Ovary (tissue), 3 donors: ENCODE measurements at regions not wholly inside any gene's neighbourhood (a gene's known extent, or its start where the extent isn't known, plus 50 kb on each side); places are given as distances from the start of the nearest gene placed in this dataset.

Experiments used
- POLR2A ChIP-seq: fragments of 450-650 bp; IDR thresholded peaks from one replicate; pipeline ENCODE4 v1.6.1; 2017; ENCODE audit warnings: antibody characterized with exemption, mild to moderate bottlenecking, moderate library complexity
- TF ChIP-seq, protein P1 (sequence below), 3 donors: fragments of 450-650 bp in 2 of 3; fragments of 200-600 bp in 1 of 3; IDR thresholded peaks; one replicate each; pipeline versions ENCODE4 v1.5.1 to v1.8.0; 2016 to 2022; ENCODE audit warnings: antibody characterized with exemption in 3 of 3, mild to moderate bottlenecking in 1 of 3
- donor health status: DM: no; HTN: no; CAD: no.

DNA sequence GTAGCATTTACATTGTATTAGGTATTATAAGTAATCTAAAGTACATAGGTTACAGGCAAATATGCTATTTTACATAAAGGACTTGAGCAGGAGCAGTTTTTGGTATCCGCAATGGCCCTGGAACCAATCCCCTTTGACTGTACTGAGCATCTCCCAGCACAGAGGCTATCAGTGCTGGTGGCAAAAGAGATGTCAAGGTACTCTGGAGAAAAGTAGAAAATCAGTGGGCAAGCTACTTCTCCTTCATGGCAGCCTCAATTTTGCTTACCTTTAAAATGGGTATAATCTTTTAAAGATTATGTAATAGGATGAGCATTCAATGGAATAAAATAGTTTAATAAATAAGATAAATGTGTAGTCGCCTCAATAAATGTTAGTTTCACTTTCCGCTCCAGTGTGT is 56.7 kb upstream of the LMCD1 start:
- TF ChIP-seq POLR2A = no peak
- TF ChIP-seq, protein P1, sequence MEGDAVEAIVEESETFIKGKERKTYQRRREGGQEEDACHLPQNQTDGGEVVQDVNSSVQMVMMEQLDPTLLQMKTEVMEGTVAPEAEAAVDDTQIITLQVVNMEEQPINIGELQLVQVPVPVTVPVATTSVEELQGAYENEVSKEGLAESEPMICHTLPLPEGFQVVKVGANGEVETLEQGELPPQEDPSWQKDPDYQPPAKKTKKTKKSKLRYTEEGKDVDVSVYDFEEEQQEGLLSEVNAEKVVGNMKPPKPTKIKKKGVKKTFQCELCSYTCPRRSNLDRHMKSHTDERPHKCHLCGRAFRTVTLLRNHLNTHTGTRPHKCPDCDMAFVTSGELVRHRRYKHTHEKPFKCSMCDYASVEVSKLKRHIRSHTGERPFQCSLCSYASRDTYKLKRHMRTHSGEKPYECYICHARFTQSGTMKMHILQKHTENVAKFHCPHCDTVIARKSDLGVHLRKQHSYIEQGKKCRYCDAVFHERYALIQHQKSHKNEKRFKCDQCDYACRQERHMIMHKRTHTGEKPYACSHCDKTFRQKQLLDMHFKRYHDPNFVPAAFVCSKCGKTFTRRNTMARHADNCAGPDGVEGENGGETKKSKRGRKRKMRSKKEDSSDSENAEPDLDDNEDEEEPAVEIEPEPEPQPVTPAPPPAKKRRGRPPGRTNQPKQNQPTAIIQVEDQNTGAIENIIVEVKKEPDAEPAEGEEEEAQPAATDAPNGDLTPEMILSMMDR (IDR thresholded peaks at IDR 0.05) = no peak
